HG03064 (cell line): ENCODE measurements at regions not wholly inside any gene's neighbourhood (a gene's known extent, or its start where the extent isn't known, plus 50 kb on each side); places are given as distances from the start of the nearest gene placed in this dataset.

Experiments used
- ATAC-seq: cut with Tn5 transposase; IDR thresholded peaks from one replicate; pipeline ENCODE4 v1.9.1; 2021; ENCODE audit warnings: low read depth; ENCODE audit not compliant: unreplicated experiment

DNA sequence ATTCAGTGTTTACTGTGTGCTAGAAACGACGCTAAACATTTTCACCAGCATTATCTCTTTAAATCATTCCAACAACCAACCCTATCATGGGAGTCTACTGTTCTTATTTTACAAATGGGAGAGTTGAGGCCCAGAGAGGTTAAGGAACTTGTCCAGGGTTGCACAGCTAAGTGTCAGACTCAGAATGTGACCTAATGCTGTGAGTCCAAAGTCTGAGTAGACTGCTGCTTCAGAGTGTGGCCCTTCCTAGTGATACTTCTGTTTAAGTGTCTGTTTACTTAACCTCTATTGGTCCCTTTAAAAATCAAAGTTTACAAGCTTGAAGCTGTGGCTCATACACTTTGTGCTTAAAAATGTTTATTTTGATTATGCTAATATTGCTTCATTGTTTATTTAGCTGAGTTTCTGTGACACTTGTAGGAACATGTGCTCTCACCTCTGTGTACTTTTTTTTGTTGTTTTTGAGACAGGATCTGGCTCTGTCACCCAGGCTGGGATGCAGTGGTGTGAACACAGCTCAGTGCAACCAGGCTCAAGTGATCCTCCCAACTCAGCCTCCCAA lies 84.4 kb upstream of the SYPL1 start:
- ATAC-seq: no peak

DNA sequence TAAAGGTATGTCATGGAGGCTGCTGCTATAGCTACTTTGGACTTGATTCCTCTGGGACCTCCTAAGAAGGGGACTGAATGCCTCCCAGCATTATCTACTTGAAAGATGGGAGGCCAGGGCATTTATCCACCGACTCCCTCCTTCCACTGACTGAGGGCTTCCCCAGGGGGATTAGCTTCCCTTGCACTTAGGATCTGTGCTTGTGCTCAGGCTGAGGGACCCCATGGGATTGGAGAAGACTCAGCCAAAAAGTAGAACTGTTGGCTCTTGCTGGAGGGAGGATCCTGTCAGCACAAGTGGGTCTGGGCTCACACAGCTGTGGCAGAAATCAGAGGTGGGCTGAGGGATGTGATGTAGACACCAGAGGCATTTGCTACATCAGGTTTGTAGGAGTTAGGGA lies 81.5 kb upstream of the SYPL1 start:
- no peak for ATAC-seq

DNA sequence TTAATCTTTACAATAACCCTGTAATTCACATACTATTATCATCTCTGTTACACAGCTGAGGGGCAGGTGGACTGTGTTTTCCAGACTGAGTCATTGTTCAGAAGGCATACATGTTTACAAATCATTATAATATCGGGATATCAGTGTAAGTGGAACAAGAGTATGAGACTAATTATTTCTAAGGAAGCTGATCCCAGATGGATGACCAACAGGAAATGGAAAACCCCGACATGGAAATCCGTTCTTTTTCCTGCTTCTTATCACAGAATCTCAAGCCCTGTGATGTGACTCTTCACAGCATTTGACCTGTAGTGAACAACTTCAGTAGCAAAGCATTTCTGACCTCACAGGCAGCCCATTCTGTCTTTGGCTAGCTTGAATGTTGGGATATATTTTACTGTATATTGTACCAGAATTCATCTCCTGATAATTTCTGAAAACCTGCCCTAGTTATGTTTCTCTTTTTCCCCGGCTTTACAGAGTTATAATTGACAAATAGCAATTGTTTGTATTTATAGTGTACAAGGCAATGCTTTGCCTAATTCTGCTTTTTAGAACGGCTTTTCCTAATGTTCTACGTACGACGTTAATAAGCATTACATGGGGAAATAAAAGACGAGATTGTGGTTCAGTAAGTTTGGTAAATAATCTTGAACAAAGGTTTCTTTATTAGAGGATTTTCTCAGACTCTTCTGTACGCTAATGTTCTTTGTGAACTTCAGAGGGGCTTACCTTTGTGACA lies 78.6 kb upstream of the SYPL1 start:
- no peak for ATAC-seq

DNA sequence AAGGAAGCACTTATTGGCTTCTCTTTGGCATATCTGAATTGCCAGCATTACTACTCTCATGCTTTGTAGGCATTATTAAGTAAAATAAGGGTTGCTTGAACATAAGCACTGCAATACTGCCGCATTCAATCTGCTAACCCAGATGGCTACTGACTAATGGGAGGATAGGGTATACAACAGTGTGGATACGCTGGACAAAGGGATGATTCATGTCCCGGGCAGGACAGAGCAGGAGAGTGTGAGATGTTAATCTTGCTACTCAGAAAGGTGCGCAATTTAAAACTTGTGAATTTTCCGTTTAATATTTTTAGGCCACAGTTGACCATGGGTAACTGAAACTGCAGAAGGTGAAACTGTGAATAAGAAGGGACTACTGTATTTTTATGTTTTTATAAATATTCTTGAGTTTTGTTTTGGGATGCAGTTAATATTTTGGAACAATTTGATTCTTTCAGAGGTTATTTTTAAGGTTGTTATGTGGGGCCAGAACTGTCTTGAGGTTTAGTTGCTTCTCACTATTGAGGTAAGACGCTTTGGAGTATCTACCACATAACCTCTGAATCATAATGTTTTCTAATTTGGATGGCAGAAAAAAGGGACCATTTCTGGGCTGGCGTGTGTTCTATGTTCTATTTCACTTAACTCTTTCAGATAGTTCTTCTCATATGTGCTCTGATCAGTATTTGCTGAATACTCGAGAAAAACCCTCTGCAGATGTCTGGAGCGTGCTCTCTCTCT lies 75.7 kb upstream of the SYPL1 start:
- ATAC-seq: no peak

DNA sequence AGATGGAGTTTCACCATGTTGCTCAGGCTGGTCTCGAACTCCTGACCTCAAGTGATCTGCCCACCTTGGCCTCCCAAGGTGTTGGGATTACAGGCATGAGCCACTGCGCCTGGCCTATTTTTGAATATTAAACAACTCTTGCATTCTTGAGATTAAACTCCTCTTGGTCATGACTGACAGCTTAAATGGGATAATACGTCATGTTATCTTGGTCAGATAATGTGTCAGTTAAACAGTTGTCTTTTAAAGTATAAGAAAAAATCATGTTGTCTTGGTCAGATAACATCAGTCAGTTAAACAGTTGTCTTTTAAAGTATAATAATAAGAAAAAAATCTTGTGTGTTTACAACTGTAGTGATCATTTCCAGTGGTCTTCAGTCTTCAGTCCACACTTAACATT lies 73.6 kb upstream of the SYPL1 start:
- ATAC-seq: no peak

DNA sequence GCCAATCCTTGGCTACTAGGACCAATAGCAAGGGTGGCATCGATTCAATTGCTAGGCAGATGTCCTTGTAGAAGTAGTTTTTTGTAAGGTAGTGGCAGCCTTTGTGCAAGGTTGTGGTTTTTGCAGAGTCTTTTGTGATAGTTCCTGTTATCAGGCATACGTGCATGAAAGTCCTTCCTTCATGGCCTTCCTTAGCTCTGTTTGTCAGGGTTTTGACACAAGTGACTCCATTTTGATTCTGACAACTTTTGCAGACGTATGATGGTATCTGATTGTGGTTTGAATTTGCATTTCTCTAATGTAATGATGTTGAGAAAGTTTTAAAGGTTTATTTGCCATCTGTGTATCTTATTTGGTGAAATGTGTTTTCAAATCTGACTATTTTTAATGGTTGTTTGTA lies 71.8 kb upstream of the SYPL1 start:
- no peak for ATAC-seq

DNA sequence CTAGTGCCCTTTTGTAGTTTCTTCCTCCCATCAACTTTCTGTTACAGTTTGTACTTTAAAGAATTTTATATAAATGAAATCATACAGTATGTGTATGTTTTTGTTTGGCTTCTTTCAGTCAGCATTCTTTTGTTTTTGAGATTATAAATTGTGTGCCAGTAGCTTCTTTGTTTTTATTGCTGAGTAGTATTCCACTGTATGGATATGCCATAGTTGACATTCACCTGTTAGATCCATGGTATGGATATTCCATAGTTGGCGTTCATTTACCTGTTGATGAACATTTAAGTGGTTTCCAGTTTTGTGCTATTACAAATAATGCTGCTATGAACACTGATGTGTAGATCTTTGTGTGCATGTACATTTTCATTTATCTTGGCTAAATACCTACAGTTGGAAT lies 70.8 kb upstream of the SYPL1 start:
- ATAC-seq: no peak

DNA sequence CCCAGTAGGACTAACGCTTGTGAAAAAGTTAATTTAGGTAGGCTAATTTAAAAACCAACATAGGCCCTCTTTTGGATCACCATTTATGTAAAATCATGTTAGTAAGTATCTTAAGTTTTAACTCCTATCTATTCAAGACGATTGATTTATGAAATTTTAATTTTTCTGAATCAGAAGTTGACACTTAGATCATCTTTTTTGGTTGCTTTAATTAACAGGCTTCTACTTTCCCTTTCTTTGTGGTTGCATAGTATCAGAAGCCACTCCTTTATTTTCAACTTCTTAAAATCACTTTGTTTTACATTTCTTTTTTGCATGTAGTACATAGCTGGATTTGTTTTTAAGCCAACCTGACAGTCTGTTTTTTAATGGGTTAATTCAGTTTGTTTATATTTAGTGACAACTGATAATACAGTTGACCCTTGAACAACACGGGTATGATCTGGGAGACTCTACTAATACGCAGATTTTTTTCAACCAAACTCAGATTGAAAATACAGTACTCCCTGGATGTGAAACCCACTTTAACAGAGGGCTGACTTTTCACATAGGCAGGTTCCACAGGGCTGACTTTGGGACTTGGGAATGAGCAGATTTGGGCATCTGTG lies 69.7 kb upstream of the SYPL1 start:
- no peak for ATAC-seq

DNA sequence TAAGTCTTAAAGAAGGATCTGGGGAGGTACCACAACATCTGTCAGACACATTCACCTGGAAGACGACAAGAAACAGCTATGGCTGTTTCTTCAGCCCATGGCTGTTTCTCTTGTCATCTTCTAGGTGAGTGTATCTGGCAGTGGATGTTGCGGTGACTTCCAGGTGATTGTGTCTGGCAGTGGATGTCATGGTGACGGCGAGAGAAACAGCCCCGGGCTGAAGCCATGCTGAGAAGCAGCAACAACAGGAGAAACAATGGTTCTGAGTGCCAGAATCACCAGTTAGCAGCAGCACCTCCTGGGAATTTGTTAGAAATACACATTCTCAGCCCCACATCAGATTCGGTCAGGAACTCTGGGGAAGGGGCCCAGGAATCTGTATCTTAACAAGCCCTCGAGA lies 68.6 kb upstream of the SYPL1 start:
- no peak for ATAC-seq

DNA sequence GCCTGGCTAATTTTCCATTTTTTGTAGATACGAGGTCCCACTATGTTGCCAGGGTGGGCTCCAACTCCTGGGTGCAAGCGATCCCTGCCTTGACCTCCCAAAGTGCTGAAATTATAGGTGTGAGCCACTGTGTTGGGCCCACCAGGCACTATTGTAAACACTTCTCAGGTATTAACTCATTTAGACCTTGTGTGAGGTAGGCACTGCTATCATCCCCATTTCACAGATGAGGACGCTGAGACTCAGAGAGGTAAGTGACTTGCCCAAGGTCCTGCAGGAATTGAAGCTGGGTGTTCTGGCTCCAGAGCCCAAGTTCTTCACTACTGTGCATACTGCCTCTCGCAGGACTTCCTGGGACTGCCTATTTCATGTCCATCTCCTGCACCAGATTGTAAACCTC lies 67.1 kb upstream of the SYPL1 start:
- ATAC-seq: no peak

DNA sequence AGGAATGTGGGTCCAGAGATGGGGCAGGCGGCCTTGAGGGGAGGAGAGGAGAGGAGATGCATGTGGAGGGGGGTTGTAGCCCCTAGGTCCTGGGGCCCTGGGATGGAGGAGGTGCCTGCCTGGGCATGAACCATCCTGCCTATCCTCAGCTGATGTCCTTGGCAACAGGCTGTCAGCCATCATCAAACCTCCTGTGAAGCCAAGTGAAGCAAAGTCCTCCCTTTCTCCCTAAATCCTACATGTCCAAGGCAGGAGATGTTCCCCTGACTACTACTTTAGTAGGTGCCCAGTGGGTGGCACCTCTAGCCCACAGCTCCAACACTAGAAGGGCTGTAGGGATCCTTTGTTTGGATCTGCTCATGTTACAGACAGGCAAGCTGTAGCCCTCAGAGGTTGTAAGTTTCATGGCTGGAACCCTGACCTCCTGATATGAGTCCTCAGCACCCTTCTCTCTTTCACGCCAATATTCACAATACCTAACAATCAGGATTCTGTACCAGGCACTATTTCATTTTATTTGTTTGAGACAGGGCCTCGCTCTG lies 66.6 kb upstream of the SYPL1 start:
- ATAC-seq: no peak

DNA sequence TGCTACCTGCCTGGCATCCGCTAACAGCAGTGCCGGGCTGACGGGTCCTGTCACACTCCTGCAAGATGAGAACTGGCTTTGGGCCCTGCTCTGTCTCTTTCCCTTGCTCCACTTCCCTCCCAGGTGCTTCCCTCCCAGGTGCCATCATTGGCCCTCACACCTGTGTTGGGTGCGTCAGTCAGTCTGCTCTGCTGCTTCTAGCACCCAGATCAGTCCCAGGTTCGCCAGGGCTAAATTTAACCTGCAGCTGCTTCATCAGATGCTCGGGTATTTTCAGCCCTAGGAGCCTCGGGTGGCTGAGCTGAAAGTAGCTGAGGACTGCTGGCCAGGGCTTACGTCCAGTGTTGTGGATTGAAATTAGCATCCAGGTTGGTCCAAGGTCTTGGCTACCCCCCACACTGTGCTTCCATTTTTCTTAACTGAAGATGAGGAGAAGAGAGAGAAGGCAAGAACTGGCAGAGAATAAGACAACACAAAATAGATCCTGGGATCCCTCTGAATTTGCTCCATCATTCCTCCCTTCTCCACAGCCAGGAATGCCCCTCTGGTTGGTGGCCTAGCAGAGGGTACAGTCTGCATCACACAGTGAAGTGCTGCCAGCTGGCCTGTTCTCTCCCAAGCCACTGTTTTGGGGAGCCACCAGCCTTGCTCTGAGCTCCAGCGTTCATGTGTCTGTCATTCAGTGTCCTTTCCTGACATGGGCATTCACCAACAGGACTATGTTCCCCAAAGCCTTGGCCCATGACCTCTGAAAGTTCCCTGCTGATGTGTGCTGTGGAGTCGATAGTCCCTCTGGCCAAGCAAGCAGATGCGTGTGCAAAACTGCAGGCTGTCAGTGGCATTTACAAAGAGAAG lies 65.9 kb upstream of the SYPL1 start:
- no peak for ATAC-seq

DNA sequence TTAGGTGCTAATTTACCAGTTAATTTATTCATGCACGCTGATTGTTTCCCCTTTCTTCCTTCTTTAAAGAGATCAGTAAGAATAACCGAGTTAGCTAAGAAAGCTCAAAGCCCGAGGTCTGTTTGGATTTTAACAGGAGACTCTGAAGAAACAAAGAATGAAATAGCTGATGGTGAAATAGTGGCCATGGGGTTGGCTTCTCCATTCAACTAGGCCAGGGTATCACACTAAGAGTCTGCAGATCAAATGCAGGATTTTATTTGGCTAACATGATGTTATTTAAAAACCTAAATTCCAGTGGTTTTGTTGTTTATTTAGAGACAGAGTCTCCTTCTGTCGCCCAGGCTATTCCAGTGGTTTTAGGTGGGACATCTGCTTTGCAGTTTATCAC lies 65.2 kb upstream of the SYPL1 start:
- ATAC-seq: no peak

DNA sequence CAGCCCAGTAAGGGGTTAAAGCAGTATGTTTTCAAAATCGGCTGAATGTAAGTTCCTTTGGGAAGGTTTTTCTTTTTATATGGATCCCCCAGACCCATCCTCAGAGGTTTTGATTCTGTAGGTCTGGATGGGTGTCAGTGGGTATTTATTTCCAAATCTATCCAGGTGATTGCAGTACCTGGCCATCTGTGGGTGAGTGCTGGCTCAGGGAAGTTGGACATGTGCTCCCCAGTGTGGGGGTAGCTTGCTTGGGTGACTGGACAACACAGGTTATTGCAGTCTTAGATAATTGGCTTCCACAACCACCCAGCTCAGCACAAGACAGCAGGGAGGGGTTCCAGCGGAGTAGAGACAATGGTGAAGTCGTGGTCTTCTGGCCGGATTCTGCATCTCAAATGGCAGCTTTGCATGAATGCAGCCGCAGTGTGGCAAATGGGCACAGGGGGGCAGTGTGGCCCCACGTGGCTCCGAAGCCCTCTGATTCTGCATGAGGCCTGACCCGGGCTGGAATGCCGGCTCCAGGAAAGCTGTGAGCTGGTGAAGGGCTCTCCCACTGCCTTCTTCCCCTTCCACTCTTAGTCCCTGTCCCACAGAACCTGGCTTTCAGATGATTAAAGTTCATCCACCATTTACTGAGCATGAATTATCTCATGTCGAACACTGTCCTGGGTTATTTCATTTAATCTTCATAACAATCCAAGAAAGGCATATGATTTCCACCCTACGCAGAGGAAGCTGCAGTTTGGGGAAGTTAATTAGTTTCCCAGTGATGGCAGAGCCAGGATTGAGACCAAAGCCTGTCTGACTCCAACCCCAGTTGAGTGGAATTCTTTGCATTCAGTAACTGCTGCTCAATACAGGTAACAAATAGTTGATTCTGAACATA lies 64.5 kb upstream of the SYPL1 start:
- ATAC-seq: peak; percentile 62

DNA sequence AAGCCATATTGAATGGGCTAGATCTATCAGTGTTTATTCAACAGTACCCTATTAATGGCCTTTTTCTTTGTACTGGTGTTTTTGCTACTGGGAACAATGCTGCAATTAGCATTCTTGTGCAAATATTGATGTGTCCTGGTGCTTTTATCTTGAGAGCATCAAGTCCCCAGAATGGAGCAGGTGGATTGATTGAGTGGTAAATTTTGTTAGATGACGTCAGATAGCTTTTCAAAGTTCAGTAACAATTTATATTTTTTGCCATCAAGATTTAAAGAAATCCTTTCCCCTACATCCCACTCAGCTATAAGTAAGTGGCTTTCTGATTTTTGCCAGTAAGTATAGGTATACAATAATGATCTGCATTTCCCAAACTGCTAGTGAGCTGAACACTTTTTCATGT lies 63.4 kb upstream of the SYPL1 start:
- no peak for ATAC-seq

DNA sequence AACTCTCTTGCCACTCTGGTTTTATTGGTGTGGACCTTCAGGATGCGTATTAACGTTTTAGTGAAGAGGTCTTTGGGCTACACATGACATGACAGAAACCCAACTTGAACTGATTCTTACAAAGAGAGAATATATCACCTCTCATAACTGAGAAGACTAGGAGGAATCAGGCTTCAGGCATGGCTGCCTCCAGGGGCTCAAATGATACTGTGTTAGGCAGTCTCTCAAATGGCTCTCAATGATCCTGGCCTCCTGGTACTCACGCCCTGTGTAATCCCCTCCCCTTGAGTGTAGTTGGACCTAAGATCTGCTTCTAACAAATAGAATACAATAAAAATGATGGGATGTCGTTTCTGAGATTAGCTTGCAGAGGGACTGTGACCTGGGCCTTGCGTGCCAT lies 58.5 kb upstream of the SYPL1 start:
- ATAC-seq: no peak

DNA sequence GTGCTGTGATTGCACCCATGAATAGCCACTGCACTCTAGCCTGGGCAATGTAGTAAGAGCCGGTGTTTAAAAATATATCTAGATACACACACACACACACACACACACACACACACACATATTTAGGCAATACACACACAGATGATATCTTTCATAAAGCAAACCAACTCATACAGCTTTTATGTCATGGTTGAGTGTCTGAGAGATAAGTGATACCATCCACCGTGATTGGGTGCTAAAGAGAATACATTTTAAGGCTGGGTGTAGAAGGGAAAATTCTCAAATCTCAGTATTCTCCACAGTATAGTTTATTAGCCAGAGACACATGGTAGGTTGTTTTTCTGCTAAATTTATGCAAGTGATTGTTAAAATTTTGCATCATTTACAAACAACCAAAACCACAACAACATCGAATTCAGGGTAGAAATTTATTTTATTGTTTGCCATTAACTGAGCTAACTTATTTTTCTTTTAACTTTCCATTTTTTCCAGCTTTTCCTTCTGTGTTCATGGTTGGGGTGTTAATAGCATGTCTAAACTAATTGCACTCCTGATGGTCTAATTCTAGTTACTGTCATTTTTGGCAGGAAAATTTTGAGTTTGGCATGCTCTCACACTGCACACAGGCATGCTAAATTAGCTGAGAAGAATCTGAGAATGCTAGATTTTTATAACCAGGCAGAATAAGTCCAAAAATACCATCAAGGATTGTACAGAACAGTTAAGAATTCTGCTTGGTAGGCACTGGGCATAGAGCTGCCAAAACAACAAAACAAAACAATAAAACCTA lies 57.9 kb upstream of the SYPL1 start:
- ATAC-seq: no peak

DNA sequence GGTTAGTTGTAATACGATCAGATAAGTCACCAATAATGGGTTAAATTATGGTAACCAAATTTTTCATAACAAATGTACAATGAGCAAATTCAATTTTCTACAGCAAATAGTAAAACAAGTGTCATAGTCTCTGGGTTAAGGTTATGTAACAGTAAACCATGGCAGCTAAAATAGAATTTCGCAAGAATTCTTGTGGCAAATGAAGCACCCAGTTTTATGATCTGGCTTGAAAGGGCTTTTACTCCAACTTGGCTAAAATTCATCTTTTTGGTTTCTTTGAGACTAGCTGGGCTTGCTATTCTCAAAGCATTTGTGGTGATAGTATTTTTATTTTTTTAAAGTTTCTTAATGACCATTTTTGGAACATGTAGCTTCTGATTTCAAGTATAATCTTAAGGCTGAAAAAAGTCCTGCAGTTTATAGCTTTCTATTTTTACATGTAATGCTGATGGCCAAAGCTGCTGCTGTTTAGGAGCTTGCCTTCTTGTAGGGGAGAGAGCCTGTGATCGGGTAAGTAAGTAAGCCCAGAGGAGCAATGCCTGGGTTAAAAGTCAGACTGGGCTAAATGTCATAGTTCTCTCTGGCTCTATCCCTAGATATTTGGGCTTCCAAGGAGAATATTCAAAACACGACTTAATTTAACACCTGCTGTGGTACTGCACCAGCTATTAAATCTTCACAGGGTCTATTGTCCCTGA lies 55.5 kb upstream of the SYPL1 start:
- no peak for ATAC-seq
